IMR-90 (cell line): ENCODE measurements at regions not wholly inside any gene's neighbourhood (a gene's known extent, or its start where the extent isn't known, plus 50 kb on each side); places are given as distances from the start of the nearest gene placed in this dataset.

Source experiments
- ATAC-seq: fragments of 200-7000 bp; cut with Tn5 transposase; 2 replicates; pipeline ENCODE4 v1.9.1; 2020; ENCODE audit warnings: low read depth, mild to moderate bottlenecking, moderate library complexity
- BruUV-seq: library from RNA; stranded (reverse); fragments of 400-500 nt; replicated peaks from 2 replicates; lab custom pipeline; 2021; lab: Mats Ljungman, UMichigan
- CTCF ChIA-PET: fragments of 300-600 bp; formaldehyde crosslinking; extraction: SDS; loops from one replicate; lab custom pipeline; 2021; ENCODE audit warnings: antibody characterized with exemption; lab: Yijun Ruan, JAX
- POLR2A ChIA-PET: fragments of 300-600 bp; sonication (Branson Sonifier 250); formaldehyde crosslinking; loops from one replicate; lab custom pipeline; 2022; ENCODE audit warnings: antibody characterized with exemption; ENCODE audit not compliant: unreplicated experiment; lab: Charles Lee
- DNase-seq: peaks from one replicate; pipeline ENCODE4 v3.0.0; 2013
- H2AFZ ChIP-seq: replicated peaks from 2 replicates; pipeline ENCODE3; 2013; ENCODE audit warnings: low read length, mild to moderate bottlenecking; ENCODE audit not compliant: poor library complexity
- H2AK5ac ChIP-seq: 2 replicates; pipeline ENCODE4 v1.6.1; 2013; ENCODE audit warnings: low read depth, low read length, inconsistent platforms
- H2AK9ac ChIP-seq: replicated peaks from 2 replicates; pipeline ENCODE3; 2013; ENCODE audit warnings: mild to moderate bottlenecking, low read depth, low read length, moderate library complexity; ENCODE audit not compliant: poor library complexity
- H2BK120ac ChIP-seq: 2 replicates; pipeline ENCODE4 v1.6.1; 2013; ENCODE audit warnings: low read depth, low read length, inconsistent platforms
- H2BK15ac ChIP-seq: 3 replicates; pipeline ENCODE4 v1.6.1; 2013; ENCODE audit warnings: low read depth, low read length, inconsistent platforms
- H2BK20ac ChIP-seq: 2 replicates; pipeline ENCODE4 v1.6.1; 2013; ENCODE audit warnings: low read depth, mild to moderate bottlenecking, inconsistent platforms, low read length, moderate library complexity
- H2BK5ac ChIP-seq: 2 replicates; pipeline ENCODE4 v1.6.1; 2013; ENCODE audit warnings: mild to moderate bottlenecking, low read depth, low read length, inconsistent platforms; ENCODE audit not compliant: poor library complexity, severe bottlenecking
- H3K14ac ChIP-seq: replicated peaks from 2 replicates; pipeline ENCODE4 v1.6.1; 2013; ENCODE audit warnings: low read depth, low read length, inconsistent platforms
- H3K18ac ChIP-seq: 2 replicates; pipeline ENCODE4 v1.6.1; 2013; ENCODE audit warnings: low read depth, low read length, control low read depth
- H3K23ac ChIP-seq: 2 replicates; pipeline ENCODE4 v1.6.1; 2013; ENCODE audit warnings: low read depth, low read length, inconsistent platforms
- H3K27ac ChIP-seq: 2 replicates; pipeline ENCODE4 v1.5.1; 2013; ENCODE audit warnings: mild to moderate bottlenecking, control low read depth, low read length; ENCODE audit not compliant: insufficient read depth
- H3K27me3 ChIP-seq: 2 replicates; pipeline ENCODE4 v1.6.1; 2013; ENCODE audit warnings: low read length; ENCODE audit not compliant: control insufficient read depth, insufficient read depth
- H3K36me3 ChIP-seq: 2 replicates; pipeline ENCODE4 v1.6.1; 2013; ENCODE audit warnings: low read length, mixed read lengths; ENCODE audit not compliant: control insufficient read depth, insufficient read depth
- H3K4ac ChIP-seq: 2 replicates; pipeline ENCODE4 v1.6.1; 2013; ENCODE audit warnings: low read depth, low read length, inconsistent platforms
- H3K4me1 ChIP-seq: 2 replicates; pipeline ENCODE4 v1.6.1; 2013; ENCODE audit warnings: low read length, mixed read lengths; ENCODE audit not compliant: control insufficient read depth, insufficient read depth
- H3K4me2 ChIP-seq: 2 replicates; pipeline ENCODE4 v1.6.1; 2013; ENCODE audit warnings: low read depth, mild to moderate bottlenecking, control low read depth, low read length, moderate library complexity
- H3K4me3 ChIP-seq: 2 replicates; pipeline ENCODE4 v1.5.1; 2013; ENCODE audit warnings: low read depth, mild to moderate bottlenecking, control low read depth, low read length, moderate library complexity; ENCODE audit not compliant: insufficient read depth
- H3K56ac ChIP-seq: 2 replicates; pipeline ENCODE4 v1.6.1; 2013; ENCODE audit warnings: low read length, inconsistent platforms; ENCODE audit not compliant: insufficient read depth; ENCODE audit errors: extremely low read depth
- H3K79me1 ChIP-seq, 2 experiments: 2 replicates each; pipeline ENCODE4 v1.6.1; 2013; ENCODE audit warnings: low read length in 2 of 2, inconsistent platforms in 1 of 2, low read depth in 1 of 2
- H3K9ac ChIP-seq: 2 replicates; pipeline ENCODE4 v1.6.1; 2013; ENCODE audit warnings: low read depth, low read length, control low read depth
- H3K9me1 ChIP-seq: 2 replicates; pipeline ENCODE4 v1.6.1; 2013; ENCODE audit warnings: low read length, inconsistent platforms; ENCODE audit not compliant: insufficient read depth
- H3K9me3 ChIP-seq: 2 replicates; pipeline ENCODE4 v1.6.1; 2013; ENCODE audit warnings: low read length; ENCODE audit not compliant: control insufficient read depth, insufficient read depth
- H4K20me1 ChIP-seq: 2 replicates; pipeline ENCODE4 v1.6.1; 2013; ENCODE audit warnings: low read length, inconsistent platforms; ENCODE audit not compliant: insufficient read depth
- H4K5ac ChIP-seq: 2 replicates; pipeline ENCODE4 v1.6.1; 2013; ENCODE audit warnings: mild to moderate bottlenecking, low read depth, low read length, control low read depth
- H4K8ac ChIP-seq, 2 experiments: 2 replicates each; pipeline ENCODE4 v1.6.1; 2013; ENCODE audit warnings: low read depth in 2 of 2, low read length in 2 of 2, control low read depth in 1 of 2, inconsistent platforms in 1 of 2
- H4K91ac ChIP-seq: 2 replicates; pipeline ENCODE4 v1.6.1; 2013; ENCODE audit warnings: low read depth, low read length, inconsistent platforms; ENCODE audit not compliant: insufficient read depth
- BHLHE40 ChIP-seq: fragments of 150-350 bp; IDR thresholded peaks from 2 replicates; pipeline ENCODE4 v1.6.1; 2016; ENCODE audit warnings: mild to moderate bottlenecking, low read depth, low read length
- CEBPB ChIP-seq: IDR thresholded peaks from 2 replicates; pipeline ENCODE4 v1.6.1; 2012; ENCODE audit warnings: low read depth, low read length, improper control_type of control experiment
- CHD1 ChIP-seq: IDR thresholded peaks from 2 replicates; pipeline ENCODE4 v1.6.1; 2012; ENCODE audit warnings: low read depth, low read length, improper control_type of control experiment
- FOS ChIP-seq: fragments of 150-350 bp; IDR thresholded peaks from 2 replicates; pipeline ENCODE4 v1.6.1; 2016; ENCODE audit warnings: low read depth, low read length
- MAFK ChIP-seq: IDR thresholded peaks from 2 replicates; pipeline ENCODE4 v1.6.1; 2012; ENCODE audit warnings: low read depth, low read length, improper control_type of control experiment
- MAZ ChIP-seq: IDR thresholded peaks from 2 replicates; pipeline ENCODE4 v1.6.1; 2012; ENCODE audit warnings: low read depth, mild to moderate bottlenecking, low read length, improper control_type of control experiment, moderate library complexity, borderline replicate concordance
- MXI1 ChIP-seq: IDR thresholded peaks from 2 replicates; pipeline ENCODE4 v1.6.1; 2012; ENCODE audit warnings: low read depth, mild to moderate bottlenecking, low read length, moderate library complexity, borderline replicate concordance
- NFE2L2 ChIP-seq: fragments of 150-350 bp; IDR thresholded peaks from 2 replicates; pipeline ENCODE4 v1.6.1; 2016; ENCODE audit warnings: low read depth, mild to moderate bottlenecking, low read length
- POLR2A ChIP-seq: IDR thresholded peaks from 2 replicates; pipeline ENCODE4 v1.6.1; 2012; ENCODE audit warnings: mild to moderate bottlenecking, low read depth, low read length
- RAD21 ChIP-seq: IDR thresholded peaks from 2 replicates; pipeline ENCODE4 v1.6.1; 2012; ENCODE audit warnings: low read length, improper control_type of control experiment
- RCOR1 ChIP-seq: IDR thresholded peaks from 2 replicates; pipeline ENCODE4 v1.6.1; 2012; ENCODE audit warnings: mild to moderate bottlenecking, low read length, improper control_type of control experiment; ENCODE audit not compliant: insufficient replicate concordance
- RFX5 ChIP-seq: IDR thresholded peaks from 2 replicates; pipeline ENCODE4 v1.8.0; 2012; ENCODE audit warnings: low read depth, mild to moderate bottlenecking, low read length, moderate library complexity
- SMC3 ChIP-seq: fragments of 150-350 bp; IDR thresholded peaks from 2 replicates; pipeline ENCODE4 v1.6.1; 2016; ENCODE audit warnings: low read depth, mild to moderate bottlenecking, antibody characterized with exemption, low read length, moderate library complexity
- WGBS, 2 experiments: methylation state at CpG; one replicate each; pipeline versions ENCODE4 v1.1.5 to v1.1.7; 2013; ENCODE audit warnings: missing lambda C conversion rate in 2 of 2; ENCODE audit not compliant: insufficient read length in 1 of 2; ENCODE audit errors: extremely low coverage in 2 of 2; 5-methylcytosine and 5-hydroxymethylcytosine counted together
- dilution Hi-C: fragments of 300-500 bp; cut with HindIII; formaldehyde crosslinking; loops from one replicate; pipeline ENCODE4 v1.14.3; 2018; ENCODE audit warnings: low sequenced_read_pairs; ENCODE audit not compliant: unreplicated experiment
- in situ Hi-C: fragments of 300-500 bp; cut with MboI; formaldehyde crosslinking; loops from 3 replicates; pipeline ENCODE4 v1.14.3; 2019; ENCODE audit warnings: low sequenced_read_pairs, inconsistent platforms, mixed read lengths
- intact Hi-C: fragments of 100-400 bp; cut with micrococcal nuclease; formaldehyde crosslinking; loops from 2 replicates; pipeline ENCODE4 v1.10.0; 2022
- TF ChIP-seq, protein P1 (sequence below): fragments of 150-350 bp; IDR thresholded peaks from 2 replicates; pipeline ENCODE4 v1.6.1; 2016; ENCODE audit warnings: low read depth, mild to moderate bottlenecking, low read length, moderate library complexity, borderline replicate concordance
- TF ChIP-seq, protein P2 (sequence below): conservative IDR thresholded peaks from 2 replicates; pipeline ENCODE4 v1.5.1; 2012; ENCODE audit warnings: mild to moderate bottlenecking, low read depth, low read length, improper control_type of control experiment
- TF ChIP-seq, protein P3 (sequence below): fragments of 150-350 bp; IDR thresholded peaks from 2 replicates; pipeline ENCODE4 v1.6.1; 2017; ENCODE audit warnings: mild to moderate bottlenecking, antibody characterized with exemption, low read length, low read depth

DNA sequence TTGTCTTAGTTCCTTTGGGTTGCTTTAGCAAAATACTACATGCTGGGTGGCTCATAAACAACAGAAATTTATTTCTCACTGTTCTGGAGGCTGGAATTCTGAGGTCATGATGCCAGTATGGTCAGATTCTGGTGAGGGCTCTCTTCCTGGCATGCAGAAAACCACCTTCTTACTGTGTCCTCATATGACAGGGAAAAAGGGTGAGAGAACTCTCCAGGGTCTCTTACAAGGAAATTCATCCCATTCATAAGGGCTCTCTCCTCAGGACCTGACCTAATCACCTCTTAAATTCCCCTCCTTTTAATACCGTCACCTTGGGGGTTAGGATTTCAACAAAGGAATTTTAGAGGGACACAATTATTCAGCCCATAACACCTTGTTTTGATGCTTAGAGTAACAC, 243.1 kb upstream of the TNP1 start:
- Histone ChIP-seq H4K8ac (peak overlapping the region; percentile 26 to 81; a peak in 3 of 4 replicates), H3K56ac (peak overlapping the region; percentile 55), H3K4me1 (peaks cover 25% of the 10 kb centered on the region), H2AK5ac (peak overlapping the region; percentile 65; the same call in 1 of the 2 replicates), H3K4me3 (no peak overlapping the region), H3K23ac (peak overlapping the region; percentile 35; the same call in 1 of the 2 replicates), H2BK20ac (peak overlapping the region; percentile 94), H3K9me1 (peaks cover 10% of the 10 kb centered on the region), H4K20me1 (no peaks in the 10 kb centered on the region), H3K79me1 (peaks cover 0 to 4% of the 10 kb centered on the region in 2 experiments; a peak in 1 of 4 replicates), H4K5ac (peak overlapping the region; percentile 50; the same call in 1 of the 2 replicates), H3K14ac (peak overlapping the region; percentile 50; the same call in 1 of the 2 replicates), H2BK120ac (peak overlapping the region; percentile 100), H3K9ac (no peak overlapping the region; the same call in 1 of the 2 replicates), H3K9me3 (no peaks in the 10 kb centered on the region), H2BK15ac (peak overlapping the region; percentile 72; the same call in 2 of the 3 replicates), H2AFZ (no peak overlapping the region), H3K4ac (peak overlapping the region; percentile 55), H4K91ac (peak overlapping the region; percentile 79), H3K18ac (peak overlapping the region; percentile 59), H2BK5ac (peak overlapping the region; percentile 100), H3K27me3 (no peaks in the 10 kb centered on the region), H2AK9ac (no peak overlapping the region), H3K4me2 (no peak overlapping the region), H3K27ac (peak overlapping the region; percentile 2; the same call in 1 of the 2 replicates), H3K36me3 (no peaks in the 10 kb centered on the region)
- TF ChIP-seq POLR2A (no peak), SMC3 (no peak), RCOR1 (no peak), MXI1 (no peak), BHLHE40 (no peak), RAD21 (no peak), MAZ (no peak), CHD1 (no peak), RFX5 (no peak), MAFK (no peak), CEBPB (no peak), FOS (no peak), NFE2L2 (no peak)
- TF ChIP-seq, protein P1, sequence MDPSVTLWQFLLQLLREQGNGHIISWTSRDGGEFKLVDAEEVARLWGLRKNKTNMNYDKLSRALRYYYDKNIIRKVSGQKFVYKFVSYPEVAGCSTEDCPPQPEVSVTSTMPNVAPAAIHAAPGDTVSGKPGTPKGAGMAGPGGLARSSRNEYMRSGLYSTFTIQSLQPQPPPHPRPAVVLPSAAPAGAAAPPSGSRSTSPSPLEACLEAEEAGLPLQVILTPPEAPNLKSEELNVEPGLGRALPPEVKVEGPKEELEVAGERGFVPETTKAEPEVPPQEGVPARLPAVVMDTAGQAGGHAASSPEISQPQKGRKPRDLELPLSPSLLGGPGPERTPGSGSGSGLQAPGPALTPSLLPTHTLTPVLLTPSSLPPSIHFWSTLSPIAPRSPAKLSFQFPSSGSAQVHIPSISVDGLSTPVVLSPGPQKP, result no peak
- TF ChIP-seq, protein P2, sequence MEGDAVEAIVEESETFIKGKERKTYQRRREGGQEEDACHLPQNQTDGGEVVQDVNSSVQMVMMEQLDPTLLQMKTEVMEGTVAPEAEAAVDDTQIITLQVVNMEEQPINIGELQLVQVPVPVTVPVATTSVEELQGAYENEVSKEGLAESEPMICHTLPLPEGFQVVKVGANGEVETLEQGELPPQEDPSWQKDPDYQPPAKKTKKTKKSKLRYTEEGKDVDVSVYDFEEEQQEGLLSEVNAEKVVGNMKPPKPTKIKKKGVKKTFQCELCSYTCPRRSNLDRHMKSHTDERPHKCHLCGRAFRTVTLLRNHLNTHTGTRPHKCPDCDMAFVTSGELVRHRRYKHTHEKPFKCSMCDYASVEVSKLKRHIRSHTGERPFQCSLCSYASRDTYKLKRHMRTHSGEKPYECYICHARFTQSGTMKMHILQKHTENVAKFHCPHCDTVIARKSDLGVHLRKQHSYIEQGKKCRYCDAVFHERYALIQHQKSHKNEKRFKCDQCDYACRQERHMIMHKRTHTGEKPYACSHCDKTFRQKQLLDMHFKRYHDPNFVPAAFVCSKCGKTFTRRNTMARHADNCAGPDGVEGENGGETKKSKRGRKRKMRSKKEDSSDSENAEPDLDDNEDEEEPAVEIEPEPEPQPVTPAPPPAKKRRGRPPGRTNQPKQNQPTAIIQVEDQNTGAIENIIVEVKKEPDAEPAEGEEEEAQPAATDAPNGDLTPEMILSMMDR, result no peak
- TF ChIP-seq, protein P3, sequence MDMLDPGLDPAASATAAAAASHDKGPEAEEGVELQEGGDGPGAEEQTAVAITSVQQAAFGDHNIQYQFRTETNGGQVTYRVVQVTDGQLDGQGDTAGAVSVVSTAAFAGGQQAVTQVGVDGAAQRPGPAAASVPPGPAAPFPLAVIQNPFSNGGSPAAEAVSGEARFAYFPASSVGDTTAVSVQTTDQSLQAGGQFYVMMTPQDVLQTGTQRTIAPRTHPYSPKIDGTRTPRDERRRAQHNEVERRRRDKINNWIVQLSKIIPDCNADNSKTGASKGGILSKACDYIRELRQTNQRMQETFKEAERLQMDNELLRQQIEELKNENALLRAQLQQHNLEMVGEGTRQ, result no peak
- POLR2A ChIA-PET, result no interaction called here
- no CpG with 5 or more reads among the region's 1 CpG for WGBS, 2 experiments
- no peak for ATAC-seq
- DNase-seq, result no peak
- BruUV-seq, result no TSS peak
- in situ Hi-C loops (no loop called here), intact Hi-C loops (no loop called here), dilution Hi-C loops (no loop called here)
- CTCF ChIA-PET, result no interaction called here
